ENCODE measurements at regions not wholly inside any gene's neighbourhood (a gene's known extent, or its start where the extent isn't known, plus 50 kb on each side); places are given as distances from the start of the nearest gene placed in this dataset.

GRCh38 chr21:21788591-21788990 lies 790.4 kb downstream of the NCAM2 start:
- Histone ChIP-seq H3K36me3 (ENCODE audit: low read length) (no peaks in the 10 kb centered on the region), H4K20me1 (ENCODE audit: low read depth, low read length) (no peaks in the 10 kb centered on the region), H3K4me2 (ENCODE audit: low read depth, low read length, poor library complexity, severe bottlenecking) (no peak overlapping the region), H2AFZ (ENCODE audit: low read depth, low read length, severe bottlenecking) (no peak overlapping the region), H3K4me3 (ENCODE audit: insufficient read depth, low read length, poor library complexity, severe bottlenecking) (no peak overlapping the region), H3K27me3 (ENCODE audit: low read length) (no peaks in the 10 kb centered on the region), H3K9me3 (ENCODE audit: insufficient read depth, low read length) (no peaks in the 10 kb centered on the region), H3K9ac (ENCODE audit: low read length) (no peak overlapping the region), H3K79me2 (ENCODE audit: insufficient read depth, low read length) (no peaks in the 10 kb centered on the region), H3K27ac (ENCODE audit: low read depth, low read length) (no peak overlapping the region), H3F3A (ENCODE audit: insufficient read depth) (no peaks in the 10 kb centered on the region), H3K9me2 (replicated peaks; ENCODE audit: insufficient read depth, low read length) (no peaks in the 10 kb centered on the region)
- TF ChIP-seq EZH2phosphoT487 (conservative IDR thresholded peaks at IDR 0.05; ENCODE audit: low read length) (no peak), CTCF (IDR thresholded peaks at IDR 0.05; ENCODE audit: insufficient read depth, low read length, poor library complexity, severe bottlenecking) (no peak)

- Histone ChIP-seq H3K4me3 (ENCODE audit: insufficient read depth, low read length, poor library complexity, severe bottlenecking) (no peak overlapping the region), H3K27me3 (ENCODE audit: low read length) (no peaks in the 10 kb centered on the region), H3K79me2 (ENCODE audit: insufficient read depth, low read length) (no peaks in the 10 kb centered on the region), H3F3A (ENCODE audit: insufficient read depth) (no peaks in the 10 kb centered on the region), H3K9me3 (ENCODE audit: insufficient read depth, low read length) (no peaks in the 10 kb centered on the region), H3K9me2 (replicated peaks; ENCODE audit: insufficient read depth, low read length) (no peaks in the 10 kb centered on the region), H3K4me2 (ENCODE audit: low read depth, low read length, poor library complexity, severe bottlenecking) (no peak overlapping the region), H3K36me3 (ENCODE audit: low read length) (no peaks in the 10 kb centered on the region), H4K20me1 (ENCODE audit: low read depth, low read length) (no peaks in the 10 kb centered on the region), H3K27ac (ENCODE audit: low read depth, low read length) (no peak overlapping the region), H3K9ac (ENCODE audit: low read length) (no peak overlapping the region), H2AFZ (ENCODE audit: low read depth, low read length, severe bottlenecking) (peak overlapping the region; percentile 59)
- TF ChIP-seq CTCF (IDR thresholded peaks at IDR 0.05; ENCODE audit: insufficient read depth, low read length, poor library complexity, severe bottlenecking) (no peak), EZH2phosphoT487 (conservative IDR thresholded peaks at IDR 0.05; ENCODE audit: low read length) (no peak)
Measured at GRCh38 chr21:21801921-21802320, 803.7 kb downstream of the NCAM2 start.

- no peaks in the 10 kb centered on the region for H3K9me2 ChIP-seq (replicated peaks; ENCODE audit: insufficient read depth, low read length)
- H3K36me3 ChIP-seq (ENCODE audit: low read length) = no peaks in the 10 kb centered on the region
- no peak overlapping the region for H3K9ac ChIP-seq (ENCODE audit: low read length)
- no peaks in the 10 kb centered on the region for H3K79me2 ChIP-seq (ENCODE audit: insufficient read depth, low read length)
- H3K27ac ChIP-seq (ENCODE audit: low read depth, low read length) = no peak overlapping the region
- no peaks in the 10 kb centered on the region for H3K9me3 ChIP-seq (ENCODE audit: insufficient read depth, low read length)
- H3F3A ChIP-seq (ENCODE audit: insufficient read depth) = no peaks in the 10 kb centered on the region
- no peak overlapping the region for H3K4me2 ChIP-seq (ENCODE audit: low read depth, low read length, poor library complexity, severe bottlenecking)
- no peaks in the 10 kb centered on the region for H3K27me3 ChIP-seq (ENCODE audit: low read length)
- TF ChIP-seq CTCF (IDR thresholded peaks at IDR 0.05; ENCODE audit: insufficient read depth, low read length, poor library complexity, severe bottlenecking) = no peak
- TF ChIP-seq EZH2phosphoT487 (conservative IDR thresholded peaks at IDR 0.05; ENCODE audit: low read length) = no peak
- H3K4me3 ChIP-seq (ENCODE audit: insufficient read depth, low read length, poor library complexity, severe bottlenecking) = no peak overlapping the region
- no peaks in the 10 kb centered on the region for H4K20me1 ChIP-seq (ENCODE audit: low read depth, low read length)
- H2AFZ ChIP-seq (ENCODE audit: low read depth, low read length, severe bottlenecking) = peak overlapping the region; percentile 41
Measured at GRCh38 chr21:21806711-21807597, 808.7 kb downstream of the NCAM2 start.
